H9 (cell line): ENCODE measurements at regions not wholly inside any gene's neighbourhood (a gene's known extent, or its start where the extent isn't known, plus 50 kb on each side); places are given as distances from the start of the nearest gene placed in this dataset.

Experiments
- DNase-seq: peaks from one replicate; pipeline ENCODE4 v3.0.0-alpha.2; 2017
- H2AFZ ChIP-seq: one replicate; pipeline ENCODE4 v1.6.1; 2013; ENCODE audit warnings: mild to moderate bottlenecking, low read length, control low read depth, moderate library complexity
- H2AK5ac ChIP-seq: 2 replicates; pipeline ENCODE4 v1.6.1; 2013; ENCODE audit warnings: low read length, control low read depth, mixed read lengths; ENCODE audit not compliant: insufficient read length
- H2BK120ac ChIP-seq: one replicate; pipeline ENCODE4 v1.6.1; 2013; ENCODE audit warnings: low read depth, mild to moderate bottlenecking, low read length, control low read depth, inconsistent platforms; ENCODE audit not compliant: poor library complexity, severe bottlenecking
- H2BK12ac ChIP-seq: 2 replicates; pipeline ENCODE4 v1.6.1; 2013; ENCODE audit warnings: low read length, control low read depth, mixed read lengths, low read depth; ENCODE audit not compliant: insufficient read length
- H2BK15ac ChIP-seq: 2 replicates; pipeline ENCODE4 v1.6.1; 2013; ENCODE audit warnings: low read depth, low read length, control low read depth
- H2BK20ac ChIP-seq: one replicate; pipeline ENCODE4 v1.6.1; 2013; ENCODE audit warnings: low read depth, mild to moderate bottlenecking, low read length, control low read depth, inconsistent platforms; ENCODE audit not compliant: poor library complexity, severe bottlenecking
- H2BK5ac ChIP-seq: 2 replicates; pipeline ENCODE4 v1.6.1; 2013; ENCODE audit warnings: low read length, control low read depth, mixed read lengths; ENCODE audit not compliant: insufficient read length
- H3K14ac ChIP-seq: 2 replicates; pipeline ENCODE4 v1.6.1; 2013; ENCODE audit warnings: low read length, control low read depth; ENCODE audit not compliant: insufficient read depth
- H3K18ac ChIP-seq: 2 replicates; pipeline ENCODE4 v1.6.1; 2013; ENCODE audit warnings: low read depth, mild to moderate bottlenecking, mixed read lengths, low read length, control low read depth; ENCODE audit not compliant: insufficient read length
- H3K23ac ChIP-seq: 2 replicates; pipeline ENCODE4 v1.6.1; 2013; ENCODE audit warnings: low read length, control low read depth, mixed read lengths, low read depth; ENCODE audit not compliant: insufficient read length
- H3K23me2 ChIP-seq: 2 replicates; pipeline ENCODE4 v1.6.1; 2013; ENCODE audit warnings: low read depth, mild to moderate bottlenecking, mixed read lengths, low read length, control low read depth; ENCODE audit not compliant: insufficient read length, poor library complexity, severe bottlenecking
- H3K27ac ChIP-seq: 2 replicates; pipeline ENCODE4 v1.5.1; 2013; ENCODE audit warnings: low read length, control low read depth, mixed read lengths, low read depth; ENCODE audit not compliant: insufficient read length
- H3K27me3 ChIP-seq: 2 replicates; pipeline ENCODE4 v1.6.1; 2013; ENCODE audit warnings: low read length, control low read depth, inconsistent platforms; ENCODE audit not compliant: insufficient read depth
- H3K4ac ChIP-seq: 2 replicates; pipeline ENCODE4 v1.6.1; 2013; ENCODE audit warnings: low read depth, mild to moderate bottlenecking, control low read depth, inconsistent platforms, low read length, moderate library complexity
- H3K4me1 ChIP-seq: 2 replicates; pipeline ENCODE4 v1.6.1; 2013; ENCODE audit warnings: low read length, control low read depth, inconsistent platforms; ENCODE audit not compliant: insufficient read depth
- H3K4me2 ChIP-seq: 2 replicates; pipeline ENCODE4 v1.6.1; 2013; ENCODE audit warnings: low read length, control low read depth, mixed read lengths; ENCODE audit not compliant: insufficient read length, insufficient read depth
- H3K56ac ChIP-seq: 2 replicates; pipeline ENCODE4 v1.6.1; 2013; ENCODE audit warnings: low read depth, mild to moderate bottlenecking, mixed read lengths, low read length, control low read depth; ENCODE audit not compliant: insufficient read length
- H3K79me1 ChIP-seq: 2 replicates; pipeline ENCODE4 v1.6.1; 2013; ENCODE audit warnings: low read depth, mild to moderate bottlenecking, moderate library complexity, low read length, control low read depth, inconsistent platforms; ENCODE audit not compliant: insufficient read depth, poor library complexity, severe bottlenecking
- H3K79me2 ChIP-seq: 2 replicates; pipeline ENCODE4 v1.6.1; 2013; ENCODE audit warnings: low read length, control low read depth, inconsistent platforms; ENCODE audit not compliant: insufficient read depth
- H3K9ac ChIP-seq: 2 replicates; pipeline ENCODE4 v1.6.1; 2013; ENCODE audit warnings: low read length, control low read depth, mixed read lengths; ENCODE audit not compliant: insufficient read length; ENCODE audit errors: extremely low read depth
- H3K9me3 ChIP-seq: one replicate; pipeline ENCODE4 v1.6.1; 2013; ENCODE audit warnings: low read depth, low read length, inconsistent platforms; ENCODE audit not compliant: control insufficient read depth
- H3T11ph ChIP-seq: one replicate; pipeline ENCODE4 v1.6.1; 2013; ENCODE audit warnings: mild to moderate bottlenecking, low read length, control low read depth, inconsistent platforms
- H4K20me1 ChIP-seq: one replicate; pipeline ENCODE4 v1.6.1; 2013; ENCODE audit not compliant: control insufficient read depth, insufficient read length, insufficient read depth
- H4K5ac ChIP-seq: 2 replicates; pipeline ENCODE4 v1.6.1; 2013; ENCODE audit warnings: low read depth, mild to moderate bottlenecking, mixed read lengths, low read length, control low read depth; ENCODE audit not compliant: insufficient read length
- H4K8ac ChIP-seq: replicated peaks from 2 replicates; pipeline ENCODE4 v1.6.1; 2013; ENCODE audit warnings: low read length, control low read depth, mixed read lengths, low read depth; ENCODE audit not compliant: insufficient read length
- H4K91ac ChIP-seq: 2 replicates; pipeline ENCODE4 v1.6.1; 2013; ENCODE audit warnings: low read depth, mild to moderate bottlenecking, moderate library complexity, mixed read lengths, low read length, control low read depth; ENCODE audit not compliant: insufficient read length
- H3K27ac Mint-ChIP-seq, 3 experiments: 2 replicates in 2 of 3; 3 replicates in 1 of 3; pipeline ENCODE4 v1.8.0; 2020 to 2021; ENCODE audit warnings: mixed read lengths in 3 of 3, mild to moderate bottlenecking in 1 of 3, moderate library complexity in 1 of 3
- H3K27me3 Mint-ChIP-seq: 2 replicates; pipeline ENCODE4 v1.8.0; 2021; ENCODE audit warnings: low read depth, mild to moderate bottlenecking, moderate library complexity, mixed read lengths
- H3K36me3 Mint-ChIP-seq, 3 experiments: 2 replicates in 2 of 3; 3 replicates in 1 of 3; pipeline ENCODE4 v1.8.0; 2020 to 2021; ENCODE audit warnings: low read depth in 3 of 3, mixed read lengths in 3 of 3; ENCODE audit not compliant: insufficient read depth in 1 of 3
- H3K4me1 Mint-ChIP-seq, 2 experiments: 2 replicates each; pipeline ENCODE4 v1.8.0; 2020; ENCODE audit warnings: mixed read lengths in 2 of 2
- H3K4me3 Mint-ChIP-seq, 2 experiments: 2 replicates in 1 of 2; 3 replicates in 1 of 2; pipeline ENCODE4 v1.8.0; 2020 to 2021; ENCODE audit warnings: mild to moderate bottlenecking in 2 of 2, mixed read lengths in 2 of 2, moderate library complexity in 1 of 2
- H3K9me3 Mint-ChIP-seq, 2 experiments: 2 replicates in 1 of 2; 3 replicates in 1 of 2; pipeline ENCODE4 v1.8.0; 2020; ENCODE audit warnings: mild to moderate bottlenecking in 2 of 2, mixed read lengths in 2 of 2, moderate library complexity in 1 of 2
- WGBS: extraction: QIAGEN DNeasy Blood & Tissue Kit; methylation state at CpG from one replicate; pipeline ENCODE4 v1.1.7; 2013; ENCODE audit warnings: missing lambda C conversion rate, low lambda C conversion rate, mixed read lengths; ENCODE audit not compliant: insufficient read length; ENCODE audit errors: extremely low coverage; 5-methylcytosine and 5-hydroxymethylcytosine counted together
- TF ChIP-seq, protein P1 (sequence below): fragments of 200-600 bp; sonication (generic); conservative IDR thresholded peaks from 3 replicates; pipeline ENCODE4 v1.8.0; 2021; ENCODE audit warnings: antibody characterized with exemption, mild to moderate bottlenecking

DNA sequence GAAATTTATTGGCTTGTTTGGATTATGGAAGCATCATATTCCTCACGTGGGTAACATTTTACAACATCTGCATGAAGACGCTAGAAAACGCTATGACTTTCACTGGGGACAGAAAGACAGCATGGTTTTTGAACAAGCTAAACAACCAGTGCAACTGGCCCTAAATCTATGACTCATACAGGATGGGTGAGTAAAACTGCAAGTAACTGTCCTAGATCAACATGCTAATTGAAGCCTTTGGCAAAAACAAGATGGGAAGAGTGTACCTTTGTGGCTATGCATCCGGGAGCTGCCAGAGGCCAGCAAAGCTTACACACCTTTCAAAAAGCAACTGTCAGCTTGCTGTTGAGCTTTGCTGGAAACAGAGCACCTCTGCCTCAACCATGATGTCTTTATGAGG, 1096.0 kb upstream of the DDX18 start:
- no peak overlapping the region for H4K5ac ChIP-seq
- Mint-ChIP-seq H3K4me3 (no peak overlapping the region), H3K27ac (no peak overlapping the region), H3K9me3 (peaks cover 6% of the 10 kb centered on the region in 2 experiments; a peak in 3 of 5 replicates), H3K36me3 (peaks cover 0 to 8% (median 6%) of the 10 kb centered on the region in 3 experiments; a peak in 3 of 7 replicates), H3K4me1 (peaks cover 10 to 11% of the 10 kb centered on the region in 2 experiments), H3K27me3 (no peaks in the 10 kb centered on the region)
- TF ChIP-seq, protein P1, sequence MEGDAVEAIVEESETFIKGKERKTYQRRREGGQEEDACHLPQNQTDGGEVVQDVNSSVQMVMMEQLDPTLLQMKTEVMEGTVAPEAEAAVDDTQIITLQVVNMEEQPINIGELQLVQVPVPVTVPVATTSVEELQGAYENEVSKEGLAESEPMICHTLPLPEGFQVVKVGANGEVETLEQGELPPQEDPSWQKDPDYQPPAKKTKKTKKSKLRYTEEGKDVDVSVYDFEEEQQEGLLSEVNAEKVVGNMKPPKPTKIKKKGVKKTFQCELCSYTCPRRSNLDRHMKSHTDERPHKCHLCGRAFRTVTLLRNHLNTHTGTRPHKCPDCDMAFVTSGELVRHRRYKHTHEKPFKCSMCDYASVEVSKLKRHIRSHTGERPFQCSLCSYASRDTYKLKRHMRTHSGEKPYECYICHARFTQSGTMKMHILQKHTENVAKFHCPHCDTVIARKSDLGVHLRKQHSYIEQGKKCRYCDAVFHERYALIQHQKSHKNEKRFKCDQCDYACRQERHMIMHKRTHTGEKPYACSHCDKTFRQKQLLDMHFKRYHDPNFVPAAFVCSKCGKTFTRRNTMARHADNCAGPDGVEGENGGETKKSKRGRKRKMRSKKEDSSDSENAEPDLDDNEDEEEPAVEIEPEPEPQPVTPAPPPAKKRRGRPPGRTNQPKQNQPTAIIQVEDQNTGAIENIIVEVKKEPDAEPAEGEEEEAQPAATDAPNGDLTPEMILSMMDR, result no peak
- no peaks in the 10 kb centered on the region for H4K20me1 ChIP-seq
- no peak overlapping the region for H4K91ac ChIP-seq
- no peaks in the 10 kb centered on the region for H3K79me2 ChIP-seq
- no peaks in the 10 kb centered on the region for H3K79me1 ChIP-seq
- H3K27me3 ChIP-seq, result no peaks in the 10 kb centered on the region
- no peak overlapping the region for H2AFZ ChIP-seq
- H2BK120ac ChIP-seq, result no peak overlapping the region
- no peak overlapping the region for H2BK15ac ChIP-seq
- no peak overlapping the region for H3K4ac ChIP-seq
- H3K56ac ChIP-seq, result no peak overlapping the region
- H3K23me2 ChIP-seq, result no peaks in the 10 kb centered on the region
- no peak overlapping the region for H2AK5ac ChIP-seq
- H3K27ac ChIP-seq, result no peak overlapping the region
- H3K23ac ChIP-seq, result no peak overlapping the region
- no peak for DNase-seq
- H4K8ac ChIP-seq, result no peak overlapping the region
- no peak overlapping the region for H2BK12ac ChIP-seq
- no peak overlapping the region for H3T11ph ChIP-seq
- H3K4me2 ChIP-seq, result no peak overlapping the region
- no peaks in the 10 kb centered on the region for H3K9me3 ChIP-seq
- H3K14ac ChIP-seq, result no peak overlapping the region
- H3K9ac ChIP-seq, result no peak overlapping the region
- no peak overlapping the region for H3K18ac ChIP-seq
- no peaks in the 10 kb centered on the region for H3K4me1 ChIP-seq
- H2BK20ac ChIP-seq, result no peak overlapping the region
- H2BK5ac ChIP-seq, result no peak overlapping the region
- WGBS, result no CpG with 5 or more reads among the region's 4 CpGs
